NB4 (cell line): ENCODE measurements at regions not wholly inside any gene's neighbourhood (a gene's known extent, or its start where the extent isn't known, plus 50 kb on each side); places are given as distances from the start of the nearest gene placed in this dataset.

ENCODE experiments used
- DNase-seq: peaks from one replicate; pipeline ENCODE4 v3.0.0; 2010; ENCODE audit warnings: low read depth
- H3K4me3 ChIP-seq: one replicate; pipeline ENCODE4 v1.5.1; 2011; ENCODE audit warnings: mild to moderate bottlenecking, low read depth, low read length, moderate library complexity
- MYC ChIP-seq: IDR thresholded peaks from 2 replicates; pipeline ENCODE4 v1.6.1; 2011; ENCODE audit warnings: low read depth, low read length
- POLR2A ChIP-seq: IDR thresholded peaks from 2 replicates; pipeline ENCODE4 v1.6.1; 2011; ENCODE audit warnings: mild to moderate bottlenecking; ENCODE audit not compliant: insufficient read length; ENCODE audit errors: extremely low read depth
- TF ChIP-seq, protein P1 (sequence below): IDR thresholded peaks from 2 replicates; pipeline ENCODE4 v1.6.1; 2011; ENCODE audit warnings: low read depth, low read length
- TF ChIP-seq, protein P2 (sequence below): IDR thresholded peaks from one replicate; pipeline ENCODE4 v1.5.1; 2012; ENCODE audit warnings: low read depth, low read length

GRCh38 chr20:11132819-11133415 lies 459.1 kb upstream of the JAG1 start:
- DNase-seq = no peak
- no peak overlapping the region for H3K4me3 ChIP-seq
- no peak for TF ChIP-seq POLR2A
- no peak for TF ChIP-seq MYC
- TF ChIP-seq, protein P1, sequence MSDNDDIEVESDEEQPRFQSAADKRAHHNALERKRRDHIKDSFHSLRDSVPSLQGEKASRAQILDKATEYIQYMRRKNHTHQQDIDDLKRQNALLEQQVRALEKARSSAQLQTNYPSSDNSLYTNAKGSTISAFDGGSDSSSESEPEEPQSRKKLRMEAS = no peak
- TF ChIP-seq, protein P2, sequence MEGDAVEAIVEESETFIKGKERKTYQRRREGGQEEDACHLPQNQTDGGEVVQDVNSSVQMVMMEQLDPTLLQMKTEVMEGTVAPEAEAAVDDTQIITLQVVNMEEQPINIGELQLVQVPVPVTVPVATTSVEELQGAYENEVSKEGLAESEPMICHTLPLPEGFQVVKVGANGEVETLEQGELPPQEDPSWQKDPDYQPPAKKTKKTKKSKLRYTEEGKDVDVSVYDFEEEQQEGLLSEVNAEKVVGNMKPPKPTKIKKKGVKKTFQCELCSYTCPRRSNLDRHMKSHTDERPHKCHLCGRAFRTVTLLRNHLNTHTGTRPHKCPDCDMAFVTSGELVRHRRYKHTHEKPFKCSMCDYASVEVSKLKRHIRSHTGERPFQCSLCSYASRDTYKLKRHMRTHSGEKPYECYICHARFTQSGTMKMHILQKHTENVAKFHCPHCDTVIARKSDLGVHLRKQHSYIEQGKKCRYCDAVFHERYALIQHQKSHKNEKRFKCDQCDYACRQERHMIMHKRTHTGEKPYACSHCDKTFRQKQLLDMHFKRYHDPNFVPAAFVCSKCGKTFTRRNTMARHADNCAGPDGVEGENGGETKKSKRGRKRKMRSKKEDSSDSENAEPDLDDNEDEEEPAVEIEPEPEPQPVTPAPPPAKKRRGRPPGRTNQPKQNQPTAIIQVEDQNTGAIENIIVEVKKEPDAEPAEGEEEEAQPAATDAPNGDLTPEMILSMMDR = no peak

DNA sequence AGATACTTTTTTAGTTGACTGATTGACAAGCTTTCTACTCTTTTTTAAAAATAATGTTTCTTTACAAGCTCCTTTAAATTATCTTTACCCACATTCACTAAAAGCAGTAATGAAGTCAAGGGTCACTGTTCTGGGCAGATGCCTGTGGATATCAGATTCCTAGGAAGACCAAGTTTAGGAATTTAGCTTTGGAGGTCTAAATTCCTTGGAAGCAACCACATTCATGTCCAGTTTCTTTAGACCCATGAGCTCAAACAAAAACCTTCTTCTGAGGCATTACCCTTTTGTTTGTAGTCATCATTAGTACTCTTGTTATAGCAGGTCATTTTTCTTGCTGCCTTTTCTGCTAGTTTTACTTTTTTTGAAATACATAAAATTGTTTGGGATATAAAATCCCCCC lies 462.9 kb upstream of the JAG1 start:
- H3K4me3 ChIP-seq = no peak overlapping the region
- no peak for DNase-seq
- TF ChIP-seq, protein P2 = no peak
- TF ChIP-seq MYC (no peak), POLR2A (no peak)
- TF ChIP-seq, protein P1 = no peak

DNA sequence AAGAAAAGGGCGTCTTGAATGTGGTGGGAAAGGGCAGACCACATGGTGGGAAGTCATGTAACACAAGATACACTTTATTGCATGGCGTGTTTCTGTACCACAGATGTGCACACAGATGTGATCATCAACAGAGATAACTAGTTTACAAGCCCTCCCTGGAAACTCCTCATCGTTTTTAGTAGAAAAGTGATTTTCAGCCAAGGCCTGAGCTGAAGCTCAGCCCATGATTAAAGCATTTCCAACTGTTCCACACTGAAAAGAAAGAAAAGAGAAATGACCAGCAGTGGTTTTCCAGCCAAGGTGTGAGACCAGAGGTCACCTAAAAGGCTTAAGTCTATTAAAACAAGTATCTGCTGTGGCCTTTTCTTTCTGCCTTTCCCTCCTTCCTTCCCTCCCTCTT lies 463.9 kb upstream of the JAG1 start:
- DNase-seq = no peak
- TF ChIP-seq MYC = no peak
- TF ChIP-seq POLR2A = no peak
- TF ChIP-seq, protein P1 = no peak
- TF ChIP-seq, protein P2 = no peak
- no peak overlapping the region for H3K4me3 ChIP-seq

DNA sequence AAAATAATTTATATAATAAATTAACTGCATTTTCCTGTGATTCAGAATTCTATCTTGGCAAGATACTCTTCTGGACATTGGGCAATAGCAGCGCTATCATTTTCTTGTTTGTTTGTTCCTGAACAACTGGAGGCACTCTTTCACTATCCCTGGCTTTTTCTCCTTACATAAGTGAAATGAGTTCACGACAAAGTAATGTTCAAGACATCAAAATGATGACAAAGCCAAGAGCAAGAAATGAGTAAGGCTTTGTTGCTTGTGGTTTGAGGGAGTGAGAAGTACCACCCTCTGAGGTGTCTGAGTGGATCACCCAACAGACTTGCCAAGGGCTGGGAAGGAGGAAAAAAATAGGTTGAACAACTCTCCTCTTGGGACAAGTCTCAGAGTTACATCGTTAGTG lies 466.6 kb upstream of the JAG1 start:
- DNase-seq = no peak
- H3K4me3 ChIP-seq = no peak overlapping the region
- no peak for TF ChIP-seq MYC
- TF ChIP-seq, protein P1 = no peak
- TF ChIP-seq, protein P2 = no peak
- TF ChIP-seq POLR2A = no peak

- H3K4me3 ChIP-seq = no peak overlapping the region
- TF ChIP-seq, protein P1 = no peak
- TF ChIP-seq POLR2A (no peak), MYC (no peak)
- TF ChIP-seq, protein P2 = no peak
- no peak for DNase-seq
Measured at GRCh38 chr20:11143481-11143880, 469.7 kb upstream of the JAG1 start.
